Gastroesophageal sphincter (tissue), 4 donors: ENCODE measurements at regions not wholly inside any gene's neighbourhood (a gene's known extent, or its start where the extent isn't known, plus 50 kb on each side); places are given as distances from the start of the nearest gene placed in this dataset.

Source experiments
- ATAC-seq: fragments of 150-250 bp; one replicate; pipeline ENCODE4 v1.9.1; 2016; ENCODE audit warnings: mild to moderate bottlenecking, moderate library complexity
- H3K27ac ChIP-seq, 4 donors: fragments of 200-600 bp; sonication (generic) in 3 of 4; 1 replicate in 3 of 4; 2 replicates in 1 of 4; pipeline ENCODE4 v1.5.1; 2016 to 2019
- H3K27me3 ChIP-seq: fragments of 200-600 bp; sonication (generic); one replicate; pipeline ENCODE4 v1.5.1; 2019
- H3K36me3 ChIP-seq, 2 donors: fragments of 200-600 bp; sonication (generic); one replicate each; pipeline ENCODE4 v1.5.1; 2019; ENCODE audit warnings: control low read depth in 1 of 2
- H3K4me1 ChIP-seq, 3 donors: fragments of 200-600 bp; sonication (generic); 1 replicate in 2 of 3; 2 replicates in 1 of 3; pipeline ENCODE4 v1.5.1; 2016 to 2019; ENCODE audit warnings: control low read depth in 2 of 3
- H3K4me3 ChIP-seq, 2 donors: fragments of 200-600 bp; sonication (generic); one replicate each; pipeline ENCODE4 v1.5.1; 2019; ENCODE audit warnings: mild to moderate bottlenecking in 1 of 2, moderate library complexity in 1 of 2
- H3K9me3 ChIP-seq, 3 donors: fragments of 200-600 bp; sonication (generic); one replicate each; pipeline ENCODE4 v1.5.1; 2017 to 2019; ENCODE audit warnings: control low read depth in 2 of 3
- CTCF ChIP-seq, 4 experiments: fragments of 200-600 bp in 2 of 4; fragments of 450-650 bp in 2 of 4; sonication (generic) in 1 of 4; IDR thresholded peaks; one replicate each; pipeline ENCODE4 v1.5.1; 2017 to 2019; ENCODE audit warnings: antibody characterized with exemption in 4 of 4, mild to moderate bottlenecking in 2 of 4, moderate library complexity in 2 of 4
- EP300 ChIP-seq: sonication (generic); formaldehyde crosslinking; IDR thresholded peaks from one replicate; pipeline ENCODE4 v1.6.1; 2017; ENCODE audit warnings: antibody characterized with exemption, mild to moderate bottlenecking
- POLR2A ChIP-seq, 2 donors: fragments of 450-650 bp; IDR thresholded peaks; one replicate each; pipeline ENCODE4 v1.6.1; 2017; ENCODE audit warnings: antibody characterized with exemption in 2 of 2, mild to moderate bottlenecking in 2 of 2, moderate library complexity in 1 of 2
- POLR2AphosphoS5 ChIP-seq: sonication (generic); formaldehyde crosslinking; IDR thresholded peaks from one replicate; pipeline ENCODE4 v1.6.1; 2017; ENCODE audit warnings: antibody characterized with exemption
- WGBS, 2 donors: methylation state at CpG; one replicate each; pipeline ENCODE4 v1.1.5; 2018; ENCODE audit warnings: low coverage in 1 of 2; 5-methylcytosine and 5-hydroxymethylcytosine counted together

- H3K9me3 ChIP-seq, result no peaks in the 10 kb centered on the region
- no peaks in the 10 kb centered on the region for H3K27me3 ChIP-seq
- H3K36me3 ChIP-seq, result no peaks in the 10 kb centered on the region
- WGBS, 2 donors, result 61 to 100% methylated on average over 2 of the region's 2 CpGs
- H3K4me1 ChIP-seq, result peaks cover 0 to 7% (median 6%) of the 10 kb centered on the region in 3 donors
- no peak overlapping the region for H3K4me3 ChIP-seq
- TF ChIP-seq EP300 (no peak), POLR2AphosphoS5 (no peak), POLR2A (IDR thresholded peaks at IDR 0.05) (no peak), CTCF (IDR thresholded peaks at IDR 0.05) (no peak)
- no peak overlapping the region for H3K27ac ChIP-seq
- no peak for ATAC-seq
Measured at GRCh38 chr3:30503446-30503845, 103.0 kb upstream of the TGFBR2 start.

- ATAC-seq, result no peak
- Histone ChIP-seq H3K27me3 (no peaks in the 10 kb centered on the region), H3K36me3 (no peaks in the 10 kb centered on the region), H3K27ac (no peak overlapping the region), H3K4me1 (no peaks in the 10 kb centered on the region), H3K9me3 (no peaks in the 10 kb centered on the region), H3K4me3 (no peak overlapping the region)
- no peak for TF ChIP-seq POLR2AphosphoS5
- TF ChIP-seq POLR2A (IDR thresholded peaks at IDR 0.05), result no peak
- no peak for TF ChIP-seq EP300
- 40 to 92% methylated on average over 1 of the region's 1 CpG for WGBS, 2 donors
Measured at GRCh38 chr3:30504939-30505338, 101.5 kb upstream of the TGFBR2 start.

GRCh38 chr3:30505866-30506520 is 100.4 kb upstream of the TGFBR2 start:
- H3K4me3 ChIP-seq, result no peak overlapping the region
- no peak overlapping the region for H3K27ac ChIP-seq
- H3K4me1 ChIP-seq, result peaks cover 0 to 2% (median 0%) of the 10 kb centered on the region in 3 donors
- TF ChIP-seq POLR2AphosphoS5 (no peak), EP300 (no peak), CTCF (IDR thresholded peaks at IDR 0.05) (no peak), POLR2A (IDR thresholded peaks at IDR 0.05) (no peak)
- no peaks in the 10 kb centered on the region for H3K27me3 ChIP-seq
- no peaks in the 10 kb centered on the region for H3K36me3 ChIP-seq
- H3K9me3 ChIP-seq, result no peaks in the 10 kb centered on the region
- WGBS, 2 donors, result 87 to 100% methylated on average over 2 to 6 of the region's 6 CpGs
- ATAC-seq, result no peak

GRCh38 chr3:30508339-30508738 is 98.1 kb upstream of the TGFBR2 start:
- no peaks in the 10 kb centered on the region for H3K9me3 ChIP-seq
- no peaks in the 10 kb centered on the region for H3K36me3 ChIP-seq
- no peaks in the 10 kb centered on the region for H3K27me3 ChIP-seq
- 87 to 88% methylated on average over 2 to 3 of the region's 3 CpGs for WGBS, 2 donors
- H3K27ac ChIP-seq, result no peak overlapping the region
- TF ChIP-seq POLR2AphosphoS5 (no peak), POLR2A (IDR thresholded peaks at IDR 0.05) (no peak), EP300 (no peak), CTCF (IDR thresholded peaks at IDR 0.05) (no peak)
- no peak for ATAC-seq
- no peak overlapping the region for H3K4me3 ChIP-seq
- H3K4me1 ChIP-seq, result peaks cover 12 to 26% (median 13%) of the 10 kb centered on the region in 3 donors

- ATAC-seq, result no peak
Measured at GRCh38 chr3:30510596-30510995, 95.8 kb upstream of the TGFBR2 start.

More at GRCh38 chr3:30510596-30510995, 95.8 kb upstream of the TGFBR2 start:
- TF ChIP-seq CTCF (IDR thresholded peaks at IDR 0.05) (no peak), EP300 (no peak), POLR2A (IDR thresholded peaks at IDR 0.05) (no peak), POLR2AphosphoS5 (no peak)
- Histone ChIP-seq H3K27me3 (no peaks in the 10 kb centered on the region), H3K9me3 (no peaks in the 10 kb centered on the region), H3K4me1 (peaks cover 13 to 34% (median 17%) of the 10 kb centered on the region in 3 donors), H3K27ac (no peak overlapping the region), H3K36me3 (no peaks in the 10 kb centered on the region), H3K4me3 (no peak overlapping the region)
- 90 to 91% methylated on average over 3 of the region's 3 CpGs for WGBS, 2 donors
